CD14-positive monocyte (primary cell): ENCODE measurements at regions not wholly inside any gene's neighbourhood (a gene's known extent, or its start where the extent isn't known, plus 50 kb on each side); places are given as distances from the start of the nearest gene placed in this dataset.

Experiments used
- DNase-seq, 3 donors: peaks; one replicate each; pipeline ENCODE4 v3.0.0-alpha.2; 2011 to 2022
- H2AFZ ChIP-seq: 2 replicates; pipeline ENCODE4 v1.6.0; 2012; ENCODE audit warnings: mild to moderate bottlenecking, low read depth, low read length, inconsistent platforms; ENCODE audit not compliant: insufficient read depth, poor library complexity, severe bottlenecking
- H3K27ac ChIP-seq, 2 donors: 1 replicate in 1 of 2; 2 replicates in 1 of 2; pipeline ENCODE4 v1.5.1; 2012 to 2013; ENCODE audit warnings: low read length in 2 of 2, control low read depth in 1 of 2, inconsistent platforms in 1 of 2, low read depth in 1 of 2, mild to moderate bottlenecking in 1 of 2
- H3K27me3 ChIP-seq, 2 donors: one replicate each; pipeline versions ENCODE4 v1.6.0 to v1.6.1; 2011 to 2013; ENCODE audit warnings: low read length in 2 of 2; ENCODE audit not compliant: control insufficient read depth in 2 of 2, insufficient read depth in 2 of 2
- H3K36me3 ChIP-seq, 2 donors: replicated peaks in 1 of 2; 1 replicate in 1 of 2; 2 replicates in 1 of 2; pipeline versions ENCODE4 v1.5.1 to v1.6.1; 2012 to 2013; ENCODE audit warnings: low read length in 2 of 2, control low read depth in 1 of 2, inconsistent platforms in 1 of 2, mild to moderate bottlenecking in 1 of 2; ENCODE audit not compliant: insufficient read depth in 2 of 2, control insufficient read depth in 1 of 2
- H3K4me1 ChIP-seq, 2 donors: 1 replicate in 1 of 2; 2 replicates in 1 of 2; pipeline versions ENCODE4 v1.5.1 to v1.6.1; 2012 to 2013; ENCODE audit warnings: low read length in 2 of 2, control low read depth in 1 of 2, inconsistent platforms in 1 of 2, mild to moderate bottlenecking in 1 of 2, moderate library complexity in 1 of 2; ENCODE audit not compliant: insufficient read depth in 2 of 2, control insufficient read depth in 1 of 2
- H3K4me2 ChIP-seq: replicated peaks from 2 replicates; pipeline ENCODE3; 2012; ENCODE audit warnings: low read length, moderate library complexity, mild to moderate bottlenecking; ENCODE audit not compliant: poor library complexity, severe bottlenecking; ENCODE audit errors: extremely low read depth
- H3K4me3 ChIP-seq, 3 experiments: fragments of 200-600 bp in 1 of 3; sonication (generic) in 1 of 3; replicated peaks in 1 of 3; 1 replicate in 2 of 3; 2 replicates in 1 of 3; pipeline ENCODE4 v1.5.1; 2011 to 2013; ENCODE audit warnings: low read length in 3 of 3, mild to moderate bottlenecking in 3 of 3, control low read depth in 2 of 3, low read depth in 2 of 3, inconsistent platforms in 1 of 3, moderate library complexity in 1 of 3
- H3K79me2 ChIP-seq: 2 replicates; pipeline ENCODE4 v1.6.0; 2012; ENCODE audit warnings: mild to moderate bottlenecking, control low read depth, inconsistent platforms, low read length, moderate library complexity; ENCODE audit not compliant: insufficient read depth
- H3K9ac ChIP-seq: 2 replicates; pipeline ENCODE4 v1.6.0; 2017; ENCODE audit warnings: low read length, mild to moderate bottlenecking; ENCODE audit not compliant: insufficient read depth, poor library complexity, severe bottlenecking
- H3K9me3 ChIP-seq, 2 donors: replicated peaks in 1 of 2; 1 replicate in 1 of 2; 2 replicates in 1 of 2; pipeline versions ENCODE4 v1.5.1 to v1.6.1; 2012 to 2013; ENCODE audit warnings: low read length in 2 of 2, control low read depth in 1 of 2; ENCODE audit not compliant: control insufficient read depth in 1 of 2, insufficient read depth in 1 of 2
- H4K20me1 ChIP-seq: 2 replicates; pipeline ENCODE4 v1.6.0; 2012; ENCODE audit warnings: mild to moderate bottlenecking, low read length, control low read depth, moderate library complexity; ENCODE audit not compliant: insufficient read depth
- H3K27ac Mint-ChIP-seq, 7 donors: one replicate each; pipeline ENCODE4 v1.8.0; 2020; ENCODE audit warnings: mild to moderate bottlenecking in 7 of 7, mixed read lengths in 7 of 7, moderate library complexity in 6 of 7, inconsistent platforms in 2 of 7
- H3K27me3 Mint-ChIP-seq, 3 donors: one replicate each; pipeline ENCODE4 v1.8.0; 2021 to 2022; ENCODE audit warnings: low read depth in 3 of 3, mild to moderate bottlenecking in 3 of 3, mixed read lengths in 3 of 3, moderate library complexity in 3 of 3, inconsistent platforms in 1 of 3
- H3K36me3 Mint-ChIP-seq, 2 donors: one replicate each; pipeline ENCODE4 v1.8.0; 2020; ENCODE audit warnings: mixed read lengths in 2 of 2, inconsistent platforms in 1 of 2, mild to moderate bottlenecking in 1 of 2
- H3K4me1 Mint-ChIP-seq: one replicate; pipeline ENCODE4 v1.8.0; 2020; ENCODE audit warnings: mild to moderate bottlenecking, mixed read lengths
- H3K4me3 Mint-ChIP-seq, 2 donors: one replicate each; pipeline ENCODE4 v1.8.0; 2020; ENCODE audit warnings: mild to moderate bottlenecking in 2 of 2, mixed read lengths in 2 of 2, moderate library complexity in 1 of 2
- H3K9me3 Mint-ChIP-seq, 7 donors: one replicate each; pipeline ENCODE4 v1.8.0; 2020 to 2022; ENCODE audit warnings: mixed read lengths in 7 of 7, mild to moderate bottlenecking in 6 of 7, moderate library complexity in 6 of 7, inconsistent platforms in 2 of 7
- CTCF ChIP-seq: fragments of 200-600 bp; IDR thresholded peaks from one replicate; pipeline ENCODE4 v1.8.0; 2022; ENCODE audit warnings: antibody characterized with exemption, mild to moderate bottlenecking
- WGBS: methylation state at CpG from one replicate; pipeline ENCODE4 v1.1.5; 2013; ENCODE audit warnings: missing lambda C conversion rate; ENCODE audit not compliant: insufficient coverage; 5-methylcytosine and 5-hydroxymethylcytosine counted together
- intact Hi-C, 2 donors: fragments of 100-400 bp; cut with micrococcal nuclease; formaldehyde crosslinking; loops; one replicate each; pipeline versions ENCODE4 v1.15.0 to v1.15.1; 2023

- Mint-ChIP-seq H3K36me3 (no peaks in the 10 kb centered on the region), H3K9me3 (peaks cover 0 to 4% (median 3%) of the 10 kb centered on the region in 7 donors), H3K4me1 (no peaks in the 10 kb centered on the region), H3K4me3 (no peak overlapping the region), H3K27me3 (peaks cover 4 to 7% (median 5%) of the 10 kb centered on the region in 3 donors), H3K27ac (no peak overlapping the region)
- Histone ChIP-seq H4K20me1 (no peaks in the 10 kb centered on the region), H3K79me2 (no peaks in the 10 kb centered on the region), H3K4me3 (no peak overlapping the region), H3K4me1 (no peaks in the 10 kb centered on the region), H3K4me2 (no peak overlapping the region), H3K9me3 (no peaks in the 10 kb centered on the region), H3K36me3 (no peaks in the 10 kb centered on the region), H2AFZ (no peak overlapping the region), H3K27ac (no peak overlapping the region), H3K27me3 (no peaks in the 10 kb centered on the region), H3K9ac (no peak overlapping the region)
- DNase-seq = no peak
- no peak for TF ChIP-seq CTCF
- intact Hi-C loops = no loop called here
- WGBS = 100% methylated on average over 1 of the region's 1 CpG
Measured at GRCh38 chr4:14917298-14917633, 85.0 kb upstream of the CPEB2 start.

GRCh38 chr4:14918336-14918735, 83.9 kb upstream of the CPEB2 start:
- Histone ChIP-seq H3K9me3 (no peaks in the 10 kb centered on the region), H4K20me1 (no peaks in the 10 kb centered on the region), H3K9ac (no peak overlapping the region), H3K36me3 (no peaks in the 10 kb centered on the region), H2AFZ (no peak overlapping the region), H3K79me2 (no peaks in the 10 kb centered on the region), H3K27me3 (no peaks in the 10 kb centered on the region), H3K4me1 (no peaks in the 10 kb centered on the region), H3K4me3 (no peak overlapping the region), H3K27ac (no peak overlapping the region), H3K4me2 (no peak overlapping the region)
- Mint-ChIP-seq H3K36me3 (no peaks in the 10 kb centered on the region), H3K4me3 (no peak overlapping the region), H3K27ac (no peak overlapping the region), H3K27me3 (peaks cover 1 to 7% (median 4%) of the 10 kb centered on the region in 3 donors), H3K9me3 (peaks cover 0 to 3% (median 0%) of the 10 kb centered on the region in 7 donors), H3K4me1 (no peaks in the 10 kb centered on the region)
- DNase-seq = no peak
- intact Hi-C loops = no loop called here
- no peak for TF ChIP-seq CTCF
- 94% methylated on average over 4 of the region's 4 CpGs for WGBS
